ENCODE measurements at regions not wholly inside any gene's neighbourhood (a gene's known extent, or its start where the extent isn't known, plus 50 kb on each side); places are given as distances from the start of the nearest gene placed in this dataset.

DNA sequence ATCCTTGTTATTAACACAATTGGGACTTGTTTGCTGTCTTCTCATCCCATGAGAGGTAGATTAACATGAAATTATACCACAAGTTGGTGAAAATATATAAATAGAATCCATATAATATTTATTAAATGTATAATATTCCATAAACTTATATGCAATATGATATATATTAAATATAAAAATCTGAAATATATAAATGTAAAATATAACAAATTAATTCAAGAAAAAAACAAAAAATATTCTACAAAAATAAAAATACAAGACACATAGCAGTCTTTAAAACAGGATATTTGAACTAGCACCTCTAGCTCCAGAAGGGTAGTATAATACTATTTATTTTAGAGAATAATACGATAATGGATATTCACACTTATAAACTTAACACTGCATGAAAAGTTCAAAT is 603.3 kb upstream of the FLRT2 start:
- TF ChIP-seq POLR2A (IDR thresholded peaks at IDR 0.05; ENCODE audit: low read depth, low read length): no peak
- no peak for TF ChIP-seq POLR2AphosphoS5 (IDR thresholded peaks at IDR 0.05; ENCODE audit: low read depth, low read length)
- TF ChIP-seq TAF1 (IDR thresholded peaks at IDR 0.05; ENCODE audit: borderline replicate concordance, low read depth, low read length): no peak
